Effector memory CD4-positive, alpha-beta T cell (primary cell): ENCODE measurements at regions not wholly inside any gene's neighbourhood (a gene's known extent, or its start where the extent isn't known, plus 50 kb on each side); places are given as distances from the start of the nearest gene placed in this dataset.

Experiments
- DNase-seq, 3 donors: peaks; one replicate each; pipeline ENCODE4 v3.0.0-alpha.2; 2020
- H3K27ac ChIP-seq: 2 replicates; pipeline ENCODE4 v1.7.0; 2013; ENCODE audit warnings: mild to moderate bottlenecking, low read length, moderate library complexity; ENCODE audit not compliant: insufficient read depth, poor library complexity, severe bottlenecking
- H3K27me3 ChIP-seq: replicated peaks from 2 replicates; pipeline ENCODE4 v1.7.0; 2013; ENCODE audit warnings: mild to moderate bottlenecking, low read length; ENCODE audit not compliant: insufficient read depth, control insufficient read depth, poor library complexity, severe bottlenecking
- H3K36me3 ChIP-seq: 2 replicates; pipeline ENCODE4 v1.7.0; 2013; ENCODE audit warnings: mild to moderate bottlenecking, low read length, moderate library complexity; ENCODE audit not compliant: control insufficient read depth, insufficient read depth
- H3K4me1 ChIP-seq: 2 replicates; pipeline ENCODE4 v1.7.0; 2013; ENCODE audit warnings: low read length, mild to moderate bottlenecking; ENCODE audit not compliant: control insufficient read depth, insufficient read depth, poor library complexity, severe bottlenecking
- H3K4me3 ChIP-seq: 2 replicates; pipeline ENCODE4 v1.7.0; 2013; ENCODE audit warnings: low read length, low read depth, mild to moderate bottlenecking; ENCODE audit not compliant: insufficient read depth, poor library complexity, severe bottlenecking
- H3K9me3 ChIP-seq: 2 replicates; pipeline ENCODE4 v1.7.0; 2013; ENCODE audit warnings: mild to moderate bottlenecking, low read length, moderate library complexity; ENCODE audit not compliant: control insufficient read depth

DNA sequence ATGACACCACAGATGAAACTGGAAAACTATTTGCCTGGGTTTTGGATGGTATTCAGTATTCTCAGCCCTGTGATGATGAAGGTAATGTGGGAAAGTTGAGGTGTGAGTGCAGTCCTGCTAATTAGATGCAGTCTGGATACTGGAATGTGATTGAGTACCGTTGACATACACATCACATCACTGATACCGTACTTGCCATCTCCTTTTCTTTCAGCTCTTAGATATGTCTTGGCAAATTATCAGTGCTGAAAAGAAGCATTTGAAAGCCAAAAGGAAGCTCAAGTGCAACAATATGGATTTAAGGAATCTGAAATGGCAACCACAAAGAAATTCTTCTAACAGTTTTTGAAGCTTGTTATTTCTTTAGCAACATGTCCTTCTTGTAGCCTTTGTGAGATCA, 381.4 kb upstream of the TGFBR2 start:
- H3K36me3 ChIP-seq, result no peaks in the 10 kb centered on the region
- no peak overlapping the region for H3K27ac ChIP-seq
- H3K9me3 ChIP-seq, result no peaks in the 10 kb centered on the region
- no peak for DNase-seq
- no peaks in the 10 kb centered on the region for H3K27me3 ChIP-seq
- no peaks in the 10 kb centered on the region for H3K4me1 ChIP-seq
- no peak overlapping the region for H3K4me3 ChIP-seq

DNA sequence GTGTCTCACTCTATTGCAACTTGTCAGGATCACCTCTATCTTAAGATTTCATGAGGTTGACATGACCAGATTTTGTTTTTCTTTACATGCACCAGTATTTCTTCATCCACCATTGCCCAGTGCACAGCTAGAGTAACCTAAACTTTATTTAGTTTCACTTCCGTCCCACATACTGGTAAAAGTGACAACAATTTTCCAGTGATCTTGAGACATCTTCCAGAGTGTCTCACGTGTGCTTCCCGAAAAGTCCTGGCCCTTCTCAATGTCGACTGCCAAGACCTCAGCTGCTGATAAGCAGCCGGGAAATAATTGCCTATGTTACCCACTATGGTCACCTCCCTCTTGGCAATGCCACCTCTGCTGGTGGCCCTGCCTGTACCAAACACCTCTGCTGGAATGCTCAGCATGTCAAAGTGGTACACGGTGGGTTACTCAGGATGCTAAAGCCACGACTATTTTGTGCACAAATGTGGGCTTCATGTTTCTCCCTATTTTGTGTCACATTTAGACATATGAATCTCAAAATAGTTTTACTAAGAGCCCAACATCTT, 379.7 kb upstream of the TGFBR2 start:
- Histone ChIP-seq H3K27me3 (no peaks in the 10 kb centered on the region), H3K9me3 (no peaks in the 10 kb centered on the region), H3K27ac (no peak overlapping the region), H3K36me3 (no peaks in the 10 kb centered on the region), H3K4me1 (no peaks in the 10 kb centered on the region), H3K4me3 (no peak overlapping the region)
- no peak for DNase-seq

GRCh38 chr3:30227571-30228301, 378.7 kb upstream of the TGFBR2 start:
- DNase-seq, result no peak
- H3K36me3 ChIP-seq, result no peaks in the 10 kb centered on the region
- no peaks in the 10 kb centered on the region for H3K27me3 ChIP-seq
- H3K4me3 ChIP-seq, result no peak overlapping the region
- no peaks in the 10 kb centered on the region for H3K9me3 ChIP-seq
- H3K27ac ChIP-seq, result no peak overlapping the region
- H3K4me1 ChIP-seq, result no peaks in the 10 kb centered on the region

GRCh38 chr3:30228302-30228631, 378.1 kb upstream of the TGFBR2 start:
- Histone ChIP-seq H3K4me3 (no peak overlapping the region), H3K9me3 (no peaks in the 10 kb centered on the region), H3K27me3 (no peaks in the 10 kb centered on the region), H3K4me1 (no peaks in the 10 kb centered on the region), H3K27ac (no peak overlapping the region), H3K36me3 (no peaks in the 10 kb centered on the region)
- DNase-seq, result no peak

DNA sequence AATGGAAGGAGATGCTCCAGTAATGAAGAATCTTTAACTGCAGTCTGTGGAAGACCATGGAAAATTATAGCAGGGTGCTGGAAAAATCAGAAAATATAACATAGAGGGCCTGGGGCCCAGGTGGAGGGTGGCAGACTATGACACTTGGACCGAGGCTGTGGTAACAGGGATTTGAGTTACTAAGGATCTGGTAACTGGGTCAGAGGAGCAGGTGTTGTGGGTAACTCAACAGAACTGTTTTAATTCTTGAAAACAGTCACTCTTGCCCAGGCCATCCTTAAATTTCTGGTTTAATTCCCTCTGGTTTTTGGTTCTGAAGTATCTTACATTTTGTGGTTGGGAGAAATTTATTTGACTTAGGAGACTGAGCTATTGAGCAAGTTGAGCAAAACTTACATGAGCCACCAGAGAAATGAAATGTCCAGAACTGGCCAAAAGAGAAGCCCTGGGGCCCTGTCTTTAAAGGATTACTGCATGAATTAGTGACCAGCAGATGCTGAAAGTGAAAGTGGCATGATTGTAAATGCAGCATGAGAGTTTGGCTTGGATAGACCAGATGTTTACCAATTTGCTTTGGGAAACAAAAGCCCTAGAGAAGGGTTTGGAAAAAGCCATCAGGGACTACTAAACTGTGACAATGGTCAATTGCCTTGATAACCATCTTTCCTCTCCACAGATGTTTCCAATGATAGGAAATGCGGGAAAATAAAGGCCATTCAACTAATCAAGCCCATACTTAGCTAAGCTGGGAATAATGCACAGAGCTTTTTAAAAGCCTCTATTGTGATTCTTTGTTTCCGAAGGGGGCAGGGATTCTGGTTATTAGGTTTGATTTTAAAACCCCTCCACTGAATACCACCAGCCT, 374.9 kb upstream of the TGFBR2 start:
- DNase-seq, result no peak
- H3K27ac ChIP-seq, result no peak overlapping the region
- no peaks in the 10 kb centered on the region for H3K4me1 ChIP-seq
- H3K9me3 ChIP-seq, result no peaks in the 10 kb centered on the region
- H3K4me3 ChIP-seq, result no peak overlapping the region
- no peaks in the 10 kb centered on the region for H3K36me3 ChIP-seq
- H3K27me3 ChIP-seq, result no peaks in the 10 kb centered on the region

GRCh38 chr3:30232142-30232541, 374.3 kb upstream of the TGFBR2 start:
- no peak overlapping the region for H3K27ac ChIP-seq

DNA sequence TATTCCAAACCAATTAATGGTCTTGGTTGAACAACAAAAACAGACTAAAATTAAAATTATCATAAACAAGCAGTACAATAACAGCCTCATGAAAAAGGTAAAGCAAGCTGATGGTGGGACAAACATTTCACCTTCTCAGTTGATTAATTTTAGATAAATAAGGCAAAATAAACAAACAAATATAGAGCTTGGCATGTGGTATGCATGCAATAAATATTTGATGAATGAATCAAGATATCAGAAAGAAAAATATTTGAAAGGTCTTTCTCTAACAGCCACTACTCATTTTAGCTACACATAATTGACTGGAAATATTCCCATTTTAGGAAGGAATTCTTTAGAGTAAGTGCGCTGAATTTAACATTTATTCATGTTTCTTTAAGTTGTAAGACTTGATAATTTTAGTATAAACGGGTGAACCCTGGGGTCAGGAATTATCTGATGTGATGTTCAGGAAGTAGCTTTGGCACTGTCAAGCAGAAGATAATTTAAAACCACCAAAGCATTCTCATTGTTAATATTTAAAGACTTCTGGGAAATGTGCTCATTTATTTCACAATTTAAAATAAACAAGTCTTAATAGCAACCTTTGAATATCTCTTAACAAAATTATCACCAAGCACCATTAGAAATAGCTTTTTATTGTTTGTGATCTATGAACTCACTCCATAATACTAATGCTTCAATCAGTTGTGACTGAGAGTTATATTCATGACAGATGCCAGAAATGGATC, 372.3 kb upstream of the TGFBR2 start:
- H3K27me3 ChIP-seq, result no peaks in the 10 kb centered on the region
- no peaks in the 10 kb centered on the region for H3K36me3 ChIP-seq
- no peak overlapping the region for H3K4me3 ChIP-seq
- H3K27ac ChIP-seq, result no peak overlapping the region
- no peak for DNase-seq
- no peaks in the 10 kb centered on the region for H3K9me3 ChIP-seq
- no peaks in the 10 kb centered on the region for H3K4me1 ChIP-seq

More at GRCh38 chr3:30232142-30232541, 374.3 kb upstream of the TGFBR2 start:
- no peak for DNase-seq
- H3K36me3 ChIP-seq, result no peaks in the 10 kb centered on the region
- H3K4me3 ChIP-seq, result no peak overlapping the region
- H3K4me1 ChIP-seq, result no peaks in the 10 kb centered on the region
- no peaks in the 10 kb centered on the region for H3K9me3 ChIP-seq
- H3K27me3 ChIP-seq, result no peaks in the 10 kb centered on the region

- H3K27me3 ChIP-seq, result no peaks in the 10 kb centered on the region
- H3K4me3 ChIP-seq, result no peak overlapping the region
- H3K9me3 ChIP-seq, result no peaks in the 10 kb centered on the region
- H3K36me3 ChIP-seq, result no peaks in the 10 kb centered on the region
- H3K4me1 ChIP-seq, result no peaks in the 10 kb centered on the region
- no peak overlapping the region for H3K27ac ChIP-seq
- DNase-seq, result no peak
These were observed 370.4 kb upstream of the TGFBR2 start for GRCh38 chr3:30236011-30236410.

GRCh38 chr3:30241721-30242120, 364.7 kb upstream of the TGFBR2 start:
- H3K9me3 ChIP-seq, result no peaks in the 10 kb centered on the region
- no peak overlapping the region for H3K4me3 ChIP-seq
- no peak overlapping the region for H3K27ac ChIP-seq
- no peak for DNase-seq
- no peaks in the 10 kb centered on the region for H3K4me1 ChIP-seq
- H3K27me3 ChIP-seq, result peaks cover 3% of the 10 kb centered on the region
- no peaks in the 10 kb centered on the region for H3K36me3 ChIP-seq
